ENCODE measurements at regions not wholly inside any gene's neighbourhood (a gene's known extent, or its start where the extent isn't known, plus 50 kb on each side); places are given as distances from the start of the nearest gene placed in this dataset.

DNA sequence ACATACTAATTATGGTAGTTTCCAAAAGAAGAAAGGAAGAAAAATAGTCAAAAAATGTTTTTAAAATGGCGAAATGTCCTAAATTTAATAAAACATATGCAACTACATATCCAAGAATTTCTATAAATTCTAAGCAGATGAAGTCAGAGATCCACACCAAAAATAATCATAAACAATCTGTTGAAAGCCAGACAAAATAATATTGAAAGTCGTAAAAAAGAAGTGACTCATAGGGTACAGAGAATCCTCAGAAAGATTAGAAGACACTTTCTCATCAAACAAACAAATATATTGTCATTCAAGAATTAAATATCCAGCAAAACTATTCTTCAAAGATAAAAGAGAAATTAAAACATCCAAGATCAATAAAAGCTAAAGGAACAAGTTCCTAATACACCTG is 281.4 kb upstream of the ZNF804A start:
- ChIA-PET CTCF (ENCODE audit: low intra/inter-chr PET ratio) (no interaction called here), POLR2A (no interaction called here)
- DNase-seq (ENCODE audit: extremely low read depth in 1 of 4, low spot score in 3 of 4) (no peak), FAIRE-seq (no peak), ATAC-seq (no peak)
- H3K79me2 ChIP-seq (ENCODE audit: control insufficient read depth, insufficient read depth, low read length) = no peaks in the 10 kb centered on the region
- H3K4me1 ChIP-seq (replicated peaks in 1 of 2; ENCODE audit: control insufficient read depth in 2 of 2, insufficient read depth in 2 of 2, low read length in 2 of 2) = no peaks in the 10 kb centered on the region
- H3K27me3 ChIP-seq (ENCODE audit: control insufficient read depth in 2 of 2, insufficient read depth in 2 of 2, low read length in 2 of 2) = no peaks in the 10 kb centered on the region
- H3K9ac ChIP-seq (ENCODE audit: insufficient read depth in 1 of 2, low read depth in 2 of 2, low read length in 2 of 2) = no peak overlapping the region
- TF ChIP-seq MAZ (CRISPR knock-in tag; conservative IDR thresholded peaks at IDR 0.05 in 1 of 2, IDR thresholded peaks at IDR 0.05 in 1 of 2) (no peak), TAL1 (IDR thresholded peaks at IDR 0.05) (no peak), ZNF407 (IDR thresholded peaks at IDR 0.05; ENCODE audit: low read depth) (no peak), ZNF431 (CRISPR knock-in tag; IDR thresholded peaks at IDR 0.05) (no peak), KDM4B (IDR thresholded peaks at IDR 0.05; ENCODE audit: borderline replicate concordance in 2 of 2, low read depth in 1 of 2) (no peak), MXI1 (IDR thresholded peaks at IDR 0.05; ENCODE audit: low read depth, low read length) (no peak), RBM15 (IDR thresholded peaks at IDR 0.05; ENCODE audit: insufficient read depth, low read length) (no peak)
- TF ChIP-seq, protein P1, sequence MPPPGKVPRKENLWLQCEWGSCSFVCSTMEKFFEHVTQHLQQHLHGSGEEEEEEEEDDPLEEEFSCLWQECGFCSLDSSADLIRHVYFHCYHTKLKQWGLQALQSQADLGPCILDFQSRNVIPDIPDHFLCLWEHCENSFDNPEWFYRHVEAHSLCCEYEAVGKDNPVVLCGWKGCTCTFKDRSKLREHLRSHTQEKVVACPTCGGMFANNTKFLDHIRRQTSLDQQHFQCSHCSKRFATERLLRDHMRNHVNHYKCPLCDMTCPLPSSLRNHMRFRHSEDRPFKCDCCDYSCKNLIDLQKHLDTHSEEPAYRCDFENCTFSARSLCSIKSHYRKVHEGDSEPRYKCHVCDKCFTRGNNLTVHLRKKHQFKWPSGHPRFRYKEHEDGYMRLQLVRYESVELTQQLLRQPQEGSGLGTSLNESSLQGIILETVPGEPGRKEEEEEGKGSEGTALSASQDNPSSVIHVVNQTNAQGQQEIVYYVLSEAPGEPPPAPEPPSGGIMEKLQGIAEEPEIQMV (tag; conservative IDR thresholded peaks at IDR 0.05; ENCODE audit: low read depth) = no peak
- TF ChIP-seq, protein P2, sequence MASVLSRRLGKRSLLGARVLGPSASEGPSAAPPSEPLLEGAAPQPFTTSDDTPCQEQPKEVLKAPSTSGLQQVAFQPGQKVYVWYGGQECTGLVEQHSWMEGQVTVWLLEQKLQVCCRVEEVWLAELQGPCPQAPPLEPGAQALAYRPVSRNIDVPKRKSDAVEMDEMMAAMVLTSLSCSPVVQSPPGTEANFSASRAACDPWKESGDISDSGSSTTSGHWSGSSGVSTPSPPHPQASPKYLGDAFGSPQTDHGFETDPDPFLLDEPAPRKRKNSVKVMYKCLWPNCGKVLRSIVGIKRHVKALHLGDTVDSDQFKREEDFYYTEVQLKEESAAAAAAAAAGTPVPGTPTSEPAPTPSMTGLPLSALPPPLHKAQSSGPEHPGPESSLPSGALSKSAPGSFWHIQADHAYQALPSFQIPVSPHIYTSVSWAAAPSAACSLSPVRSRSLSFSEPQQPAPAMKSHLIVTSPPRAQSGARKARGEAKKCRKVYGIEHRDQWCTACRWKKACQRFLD (CRISPR knock-in tag; IDR thresholded peaks at IDR 0.05) = no peak
- no peak overlapping the region for H2AFZ ChIP-seq (ENCODE audit: low read depth, low read length)
- in situ Hi-C loops (cut with MboI) (no loop called here), intact Hi-C loops (cut with micrococcal nuclease) (no loop called here)
- no peaks in the 10 kb centered on the region for H3K9me1 ChIP-seq (ENCODE audit: control insufficient read depth, insufficient read depth, low read length)
- no TSS peak for BruUV-seq (replicated peaks)
- H4K20me1 ChIP-seq (replicated peaks; ENCODE audit: control insufficient read depth, insufficient read depth, low read length) = no peaks in the 10 kb centered on the region
- no peak overlapping the region for H3K4me3 ChIP-seq
- no peaks in the 10 kb centered on the region for H3K36me3 ChIP-seq (ENCODE audit: control insufficient read depth, insufficient read depth, low read length)
- H3K4me2 ChIP-seq (ENCODE audit: insufficient read depth, low read length) = no peak overlapping the region
- WGBS (ENCODE audit: insufficient coverage, low coverage, missing lambda C conversion rate) = 8% methylated on average over 2 of the region's 2 CpGs
- no peaks in the 10 kb centered on the region for H3K9me3 ChIP-seq (replicated peaks; ENCODE audit: control insufficient read depth, insufficient read depth, low read depth, low read length)
- H3K27ac ChIP-seq (ENCODE audit: extremely low read depth, low read depth, low read length) = no peak overlapping the region
